ENCODE measurements at regions not wholly inside any gene's neighbourhood (a gene's known extent, or its start where the extent isn't known, plus 50 kb on each side); places are given as distances from the start of the nearest gene placed in this dataset.

DNA sequence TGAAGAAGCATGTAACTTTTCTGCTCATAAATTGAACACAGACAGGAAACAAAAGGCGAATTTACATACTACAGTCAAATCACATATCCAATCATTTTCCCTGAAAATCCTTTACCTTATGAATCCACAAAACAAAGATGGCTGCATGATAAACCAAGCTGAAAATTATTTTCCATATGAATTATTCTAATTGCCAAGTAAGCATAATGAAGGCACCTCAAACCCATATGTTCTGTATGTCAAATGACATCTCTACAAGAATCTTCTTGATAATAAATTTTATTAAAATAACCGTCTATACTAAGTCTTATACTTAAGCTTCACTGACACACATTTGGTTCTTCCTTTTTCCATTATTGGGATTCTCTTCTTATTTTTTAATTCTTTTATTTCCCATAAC, 1242.6 kb downstream of the CNTNAP5 start:
- TF ChIP-seq, protein P1, sequence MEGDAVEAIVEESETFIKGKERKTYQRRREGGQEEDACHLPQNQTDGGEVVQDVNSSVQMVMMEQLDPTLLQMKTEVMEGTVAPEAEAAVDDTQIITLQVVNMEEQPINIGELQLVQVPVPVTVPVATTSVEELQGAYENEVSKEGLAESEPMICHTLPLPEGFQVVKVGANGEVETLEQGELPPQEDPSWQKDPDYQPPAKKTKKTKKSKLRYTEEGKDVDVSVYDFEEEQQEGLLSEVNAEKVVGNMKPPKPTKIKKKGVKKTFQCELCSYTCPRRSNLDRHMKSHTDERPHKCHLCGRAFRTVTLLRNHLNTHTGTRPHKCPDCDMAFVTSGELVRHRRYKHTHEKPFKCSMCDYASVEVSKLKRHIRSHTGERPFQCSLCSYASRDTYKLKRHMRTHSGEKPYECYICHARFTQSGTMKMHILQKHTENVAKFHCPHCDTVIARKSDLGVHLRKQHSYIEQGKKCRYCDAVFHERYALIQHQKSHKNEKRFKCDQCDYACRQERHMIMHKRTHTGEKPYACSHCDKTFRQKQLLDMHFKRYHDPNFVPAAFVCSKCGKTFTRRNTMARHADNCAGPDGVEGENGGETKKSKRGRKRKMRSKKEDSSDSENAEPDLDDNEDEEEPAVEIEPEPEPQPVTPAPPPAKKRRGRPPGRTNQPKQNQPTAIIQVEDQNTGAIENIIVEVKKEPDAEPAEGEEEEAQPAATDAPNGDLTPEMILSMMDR (IDR thresholded peaks at IDR 0.05; ENCODE audit: unreplicated experiment), result no peak
- intact Hi-C loops (cut with micrococcal nuclease), result no loop called here
- no peaks in the 10 kb centered on the region for H3K9me3 Mint-ChIP-seq (ENCODE audit: unreplicated experiment)
- CTCF ChIA-PET, result no interaction called here
- H3K36me3 Mint-ChIP-seq (ENCODE audit: insufficient read depth, unreplicated experiment), result no peaks in the 10 kb centered on the region
- no peak for DNase-seq (ENCODE audit: unreplicated experiment)
- POLR2A ChIA-PET, result interaction anchor here (0.5 kb wide), 1 partner anchor 42 kb away, joined by 3 read pairs; no protein-coding TSS in a partner anchor
- no peak overlapping the region for H3K4me3 Mint-ChIP-seq (ENCODE audit: unreplicated experiment)
- H3K4me1 Mint-ChIP-seq (ENCODE audit: insufficient read depth, unreplicated experiment), result no peaks in the 10 kb centered on the region
- no peaks in the 10 kb centered on the region for H3K27me3 Mint-ChIP-seq (ENCODE audit: insufficient read depth, unreplicated experiment)
- no TSS peak for BruUV-seq (replicated peaks)
- no peak overlapping the region for H3K27ac Mint-ChIP-seq (ENCODE audit: low read depth, unreplicated experiment)

DNA sequence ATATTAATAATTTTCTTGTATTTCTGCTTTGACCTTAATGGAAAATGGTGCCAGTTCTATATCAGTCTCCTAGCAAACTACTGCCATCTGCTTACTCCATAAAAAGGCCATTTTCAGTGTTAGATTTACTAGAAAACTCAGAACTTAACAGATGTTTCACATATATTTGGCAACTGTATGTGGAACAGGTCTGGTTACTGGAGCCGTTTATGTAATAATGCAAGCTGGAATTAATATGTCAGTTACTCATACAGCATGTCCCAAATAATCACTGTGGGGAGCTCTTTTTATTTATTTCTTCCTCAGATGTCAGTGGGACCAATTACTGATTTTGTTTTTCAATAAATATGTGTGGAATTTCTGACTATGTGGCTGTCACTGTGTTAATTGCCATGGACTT, 1247.6 kb downstream of the CNTNAP5 start:
- Mint-ChIP-seq H3K36me3 (ENCODE audit: insufficient read depth, unreplicated experiment) (no peaks in the 10 kb centered on the region), H3K9me3 (ENCODE audit: unreplicated experiment) (no peaks in the 10 kb centered on the region), H3K4me3 (ENCODE audit: unreplicated experiment) (no peak overlapping the region), H3K27ac (ENCODE audit: low read depth, unreplicated experiment) (no peak overlapping the region), H3K27me3 (ENCODE audit: insufficient read depth, unreplicated experiment) (no peaks in the 10 kb centered on the region), H3K4me1 (ENCODE audit: insufficient read depth, unreplicated experiment) (no peaks in the 10 kb centered on the region)
- DNase-seq (ENCODE audit: unreplicated experiment), result no peak
- ChIA-PET CTCF (no interaction called here), POLR2A (no interaction called here)
- TF ChIP-seq, protein P1 (IDR thresholded peaks at IDR 0.05; ENCODE audit: unreplicated experiment), result no peak
- no TSS peak for BruUV-seq (replicated peaks)
- intact Hi-C loops (cut with micrococcal nuclease), result no loop called here

DNA sequence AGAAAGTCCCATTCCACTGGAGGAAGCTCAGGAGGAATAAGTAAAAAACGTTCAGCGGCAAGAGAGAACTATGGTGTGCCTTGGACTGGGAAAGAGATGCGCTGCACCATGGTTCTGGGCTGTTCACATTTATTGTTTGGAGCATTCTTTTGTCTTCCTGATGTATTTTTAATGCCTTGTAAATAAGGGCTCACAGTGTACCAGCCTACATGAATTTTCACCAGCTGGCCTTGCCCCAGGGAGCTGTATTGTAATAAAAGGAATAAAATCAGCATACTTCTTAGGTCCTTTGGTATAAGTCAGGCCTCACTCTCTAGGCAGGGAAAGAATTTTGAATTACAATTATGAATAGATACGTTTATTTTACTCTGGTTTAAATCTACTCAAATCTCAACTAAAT, 1249.6 kb downstream of the CNTNAP5 start:
- no peak overlapping the region for H3K27ac Mint-ChIP-seq (ENCODE audit: low read depth, unreplicated experiment)
- H3K4me3 Mint-ChIP-seq (ENCODE audit: unreplicated experiment), result no peak overlapping the region
- no peaks in the 10 kb centered on the region for H3K4me1 Mint-ChIP-seq (ENCODE audit: insufficient read depth, unreplicated experiment)
- no peak for DNase-seq (ENCODE audit: unreplicated experiment)
- POLR2A ChIA-PET, result interaction anchor here (0.6 kb wide), 1 partner anchor 15 kb away, joined by 3 read pairs; no protein-coding TSS in a partner anchor
- H3K36me3 Mint-ChIP-seq (ENCODE audit: insufficient read depth, unreplicated experiment), result no peaks in the 10 kb centered on the region
- BruUV-seq (replicated peaks), result no TSS peak
- no peaks in the 10 kb centered on the region for H3K9me3 Mint-ChIP-seq (ENCODE audit: unreplicated experiment)
- intact Hi-C loops (cut with micrococcal nuclease), result no loop called here
- no peaks in the 10 kb centered on the region for H3K27me3 Mint-ChIP-seq (ENCODE audit: insufficient read depth, unreplicated experiment)
- CTCF ChIA-PET, result no interaction called here
- TF ChIP-seq, protein P1 (IDR thresholded peaks at IDR 0.05; ENCODE audit: unreplicated experiment), result no peak

DNA sequence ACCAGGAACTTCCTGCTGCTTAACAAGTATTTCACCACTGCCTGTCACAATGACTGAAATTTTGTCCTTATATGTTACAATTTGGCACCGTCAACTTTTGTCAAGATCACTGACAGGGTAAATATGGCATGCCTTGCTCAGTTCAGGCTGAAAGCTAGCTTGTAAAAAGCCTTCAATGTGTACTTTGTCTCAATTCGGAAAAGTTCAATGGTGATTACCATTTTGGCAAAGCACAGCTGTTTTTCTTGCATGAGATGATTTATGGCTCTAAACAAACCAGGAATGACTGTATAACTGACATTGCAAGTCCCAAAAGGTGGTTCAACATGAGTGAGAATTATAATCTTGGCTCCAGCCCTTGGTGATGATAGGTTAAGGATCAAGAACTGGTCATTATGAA, 1255.2 kb downstream of the CNTNAP5 start:
- Mint-ChIP-seq H3K36me3 (ENCODE audit: insufficient read depth, unreplicated experiment) (no peaks in the 10 kb centered on the region), H3K4me3 (ENCODE audit: unreplicated experiment) (no peak overlapping the region), H3K27ac (ENCODE audit: low read depth, unreplicated experiment) (no peak overlapping the region), H3K9me3 (ENCODE audit: unreplicated experiment) (no peaks in the 10 kb centered on the region), H3K4me1 (ENCODE audit: insufficient read depth, unreplicated experiment) (no peaks in the 10 kb centered on the region), H3K27me3 (ENCODE audit: insufficient read depth, unreplicated experiment) (no peaks in the 10 kb centered on the region)
- ChIA-PET POLR2A (interaction anchor here (0.6 kb wide), 1 partner anchor 86 kb away, joined by 4 read pairs; no protein-coding TSS in a partner anchor), CTCF (no interaction called here)
- no TSS peak for BruUV-seq (replicated peaks)
- intact Hi-C loops (cut with micrococcal nuclease), result no loop called here
- DNase-seq (ENCODE audit: unreplicated experiment), result no peak
- TF ChIP-seq, protein P1 (IDR thresholded peaks at IDR 0.05; ENCODE audit: unreplicated experiment), result no peak

All from MCF 10A (cell line).